Posterior vena cava (tissue), 2 donors: ENCODE measurements at regions not wholly inside any gene's neighbourhood (a gene's known extent, or its start where the extent isn't known, plus 50 kb on each side); places are given as distances from the start of the nearest gene placed in this dataset.
"Not testable (repeated sequence)": the region's sequence is repeated elsewhere in the genome, so short reads cannot be mapped to it uniquely, and the experiment has no call there.

Experiments
- DNase-seq: peaks from one replicate; pipeline ENCODE4 v3.0.0-alpha.2; 2020; ENCODE audit warnings: low spot score
- intact Hi-C, 2 donors: fragments of 100-400 bp; cut with DNase I; formaldehyde crosslinking; loops; one replicate each; pipeline versions ENCODE4 v1.14.1 to v1.14.2; 2022 to 2023
- donor health status: DM: yes; HTN: yes; CAD: no.
- donor health status: DM: yes; HTN: yes; CAD: no.

DNA sequence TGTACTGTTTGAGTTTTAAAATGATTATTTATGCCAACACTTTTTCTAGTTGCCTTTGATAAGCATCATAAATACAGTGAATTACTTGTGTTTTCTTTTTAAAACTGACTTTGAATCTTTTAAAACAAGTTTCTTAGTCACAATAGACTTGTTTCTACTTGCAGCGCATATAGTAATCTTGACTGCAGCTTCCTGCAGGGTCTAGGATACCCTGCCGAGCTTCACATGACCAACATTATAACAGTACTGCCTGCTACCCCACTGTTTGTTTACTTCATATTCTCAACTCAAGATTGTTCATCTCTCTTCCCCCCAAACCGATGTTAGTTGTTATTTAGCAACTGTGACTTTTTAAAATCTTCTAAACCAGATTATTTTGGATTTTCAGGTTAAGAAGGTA lies 751.3 kb upstream of the NEGR1 start:
- intact Hi-C loops: no loop called here

DNA sequence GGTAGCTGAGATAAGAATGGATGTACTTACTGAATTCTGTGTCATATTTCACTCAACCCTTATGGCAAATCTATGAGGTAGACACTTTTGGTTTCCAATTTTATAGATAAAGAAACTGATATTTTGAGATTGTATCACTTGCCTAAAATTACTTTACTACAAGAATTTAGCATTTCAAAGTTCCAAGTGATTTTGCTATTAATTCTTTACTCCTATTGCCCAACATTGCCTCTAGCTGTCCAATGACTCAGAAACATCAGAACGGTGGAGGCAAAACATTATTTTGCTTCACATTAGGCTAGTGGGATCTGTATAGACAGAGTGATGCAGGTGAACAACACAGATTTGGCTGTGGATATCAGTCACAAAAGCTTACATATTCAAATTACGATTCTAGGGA lies 747.2 kb upstream of the NEGR1 start:
- no peak for DNase-seq
- intact Hi-C loops: no loop called here

More for the DNA sequence above, 751.3 kb upstream of the NEGR1 start:
- no peak for DNase-seq

GRCh38 chr1:73026114-73026513 lies 743.8 kb upstream of the NEGR1 start:
- no peak for DNase-seq
- intact Hi-C loops: no loop called here

GRCh38 chr1:73009938-73010337 lies 727.6 kb upstream of the NEGR1 start:
- intact Hi-C loops: no loop called here
- DNase-seq: no peak

DNA sequence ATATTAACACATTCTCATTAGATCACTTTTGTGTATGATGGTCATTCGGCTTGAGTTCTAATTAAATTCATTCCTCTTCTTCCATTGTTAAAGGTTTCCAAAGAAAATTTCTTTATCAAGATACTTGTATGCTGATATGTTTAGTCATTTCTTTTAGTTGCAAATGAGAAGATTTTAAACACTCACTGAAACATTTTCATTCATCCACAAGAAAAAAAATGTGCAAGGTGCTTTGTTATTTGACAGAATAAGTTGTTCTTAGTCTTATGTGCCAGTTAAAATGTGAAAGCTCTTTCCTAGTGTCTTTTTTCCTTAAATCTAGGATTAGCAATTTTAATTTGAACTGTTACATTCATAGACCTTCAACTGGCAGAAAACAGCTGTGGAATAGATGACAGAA lies 727.0 kb upstream of the NEGR1 start:
- intact Hi-C loops: no loop called here
- no peak for DNase-seq

- intact Hi-C loops: no loop called here
Observed at GRCh38 chr1:72997624-72998023, 715.3 kb upstream of the NEGR1 start.

DNA sequence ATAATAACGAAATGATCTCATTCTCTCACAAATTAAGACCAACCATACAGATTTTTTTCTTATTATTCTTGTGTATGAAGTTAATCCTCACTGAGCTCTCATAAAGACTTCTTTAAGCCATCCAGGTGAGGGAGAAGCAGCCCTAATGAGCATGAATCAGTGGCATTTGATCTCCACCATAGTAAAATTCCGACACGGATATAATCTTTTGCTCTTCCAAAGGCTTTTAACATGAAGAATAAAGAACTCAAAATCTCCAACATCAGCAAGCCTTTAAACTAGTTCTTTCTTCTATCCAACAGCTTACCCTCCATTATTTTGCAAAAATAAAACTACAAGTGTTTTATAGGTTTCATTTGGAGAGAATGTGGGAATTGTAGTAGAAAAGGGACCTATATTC lies 714.7 kb upstream of the NEGR1 start:
- intact Hi-C loops: no loop called here
- DNase-seq: no peak

More at GRCh38 chr1:72997624-72998023, 715.3 kb upstream of the NEGR1 start:
- no peak for DNase-seq

DNA sequence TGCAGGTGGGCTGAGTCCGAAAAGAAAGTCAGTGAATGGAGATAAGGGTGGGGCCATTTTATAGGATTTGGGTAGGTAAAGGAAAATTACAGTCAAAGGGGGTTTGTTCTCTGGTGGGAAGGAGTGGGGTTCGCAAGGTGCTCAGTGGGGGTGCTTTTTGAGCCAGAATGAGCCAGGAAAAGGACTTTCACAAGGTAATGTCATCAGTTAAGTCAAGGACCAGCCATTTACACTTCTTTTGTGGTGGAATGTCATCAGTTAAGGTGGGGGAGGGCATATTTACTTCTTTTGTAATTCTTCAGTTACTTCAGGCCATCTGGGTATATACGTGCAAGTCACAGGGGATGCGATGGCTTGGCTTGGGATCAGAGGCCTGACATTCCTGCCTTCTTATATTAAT lies 705.5 kb upstream of the NEGR1 start:
- intact Hi-C loops, DNase-seq: not testable (repeated sequence)

GRCh38 chr1:72986591-72987290 lies 704.4 kb upstream of the NEGR1 start:
- intact Hi-C loops: no loop called here

DNA sequence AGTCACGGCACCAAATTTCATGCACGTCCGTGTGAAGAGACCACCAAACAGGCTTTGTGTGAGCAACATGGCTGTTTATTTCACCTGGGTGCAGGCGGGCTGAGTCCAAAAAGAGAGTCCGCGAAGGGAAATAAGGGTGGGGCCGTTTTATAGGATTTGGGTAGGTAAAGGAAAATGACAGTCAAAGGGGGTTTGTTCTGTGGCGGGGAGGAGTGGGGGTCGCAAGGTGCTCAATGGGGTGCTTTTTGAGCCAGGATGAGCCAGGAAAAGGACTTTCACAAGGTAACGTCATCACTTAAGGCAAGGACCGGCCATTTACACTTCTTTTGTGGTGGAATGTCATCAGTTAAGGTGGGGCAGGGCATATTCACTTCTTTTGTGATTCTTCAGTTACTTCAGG lies 702.7 kb upstream of the NEGR1 start:
- DNase-seq, intact Hi-C loops: not testable (repeated sequence)

More at GRCh38 chr1:72986591-72987290, 704.4 kb upstream of the NEGR1 start:
- no peak for DNase-seq

DNA sequence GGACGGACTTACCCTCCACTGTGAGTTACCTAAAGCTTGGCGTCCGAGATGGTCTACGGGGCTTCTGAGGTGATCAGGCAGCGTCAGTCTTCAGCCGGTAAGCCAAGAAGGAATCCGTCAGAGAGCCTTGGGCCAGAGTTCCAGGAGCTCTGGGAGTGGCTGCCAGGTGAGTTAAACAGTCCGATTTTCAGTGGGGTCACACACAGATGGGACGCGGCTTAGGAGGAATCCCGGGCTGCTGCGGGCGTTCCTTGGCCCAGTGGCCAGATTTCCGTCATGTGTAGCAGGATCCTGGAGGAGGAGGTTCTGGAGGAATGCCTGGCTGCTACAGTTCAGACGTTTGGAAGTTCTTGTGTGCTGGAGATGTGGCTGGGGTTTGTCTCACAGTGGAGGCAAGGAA lies 700.7 kb upstream of the NEGR1 start:
- intact Hi-C loops, DNase-seq: not testable (repeated sequence)

GRCh38 chr1:72969461-72969860 lies 687.1 kb upstream of the NEGR1 start:
- DNase-seq: no peak
- intact Hi-C loops: no loop called here

- intact Hi-C loops: no loop called here
- DNase-seq: no peak
Observed at GRCh38 chr1:72954943-72955342, 672.6 kb upstream of the NEGR1 start.

GRCh38 chr1:72950900-72951299 lies 668.6 kb upstream of the NEGR1 start:
- intact Hi-C loops, DNase-seq: not testable (repeated sequence)

GRCh38 chr1:72946903-72947499 lies 664.7 kb upstream of the NEGR1 start:
- DNase-seq: no peak
- intact Hi-C loops: no loop called here

DNA sequence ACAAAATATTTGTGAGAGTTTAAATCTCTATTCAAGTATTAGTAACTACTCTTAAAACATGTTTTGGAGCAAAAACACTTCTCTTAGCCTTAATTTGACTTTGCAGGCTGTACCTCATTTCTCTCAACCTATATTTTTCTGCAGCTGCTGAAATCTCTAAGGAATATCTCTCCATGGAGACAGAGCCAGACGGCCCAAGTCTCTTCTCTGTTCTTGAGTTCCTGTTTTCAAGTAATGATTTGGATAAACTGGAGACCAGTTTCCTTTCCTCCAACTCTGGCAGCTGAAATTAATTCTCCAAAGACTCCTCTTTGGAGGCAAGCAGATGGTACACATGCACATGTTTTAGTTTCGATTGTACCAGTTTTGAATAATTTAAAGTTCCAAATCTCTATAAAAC lies 659.7 kb upstream of the NEGR1 start:
- intact Hi-C loops: no loop called here
- DNase-seq: no peak

DNA sequence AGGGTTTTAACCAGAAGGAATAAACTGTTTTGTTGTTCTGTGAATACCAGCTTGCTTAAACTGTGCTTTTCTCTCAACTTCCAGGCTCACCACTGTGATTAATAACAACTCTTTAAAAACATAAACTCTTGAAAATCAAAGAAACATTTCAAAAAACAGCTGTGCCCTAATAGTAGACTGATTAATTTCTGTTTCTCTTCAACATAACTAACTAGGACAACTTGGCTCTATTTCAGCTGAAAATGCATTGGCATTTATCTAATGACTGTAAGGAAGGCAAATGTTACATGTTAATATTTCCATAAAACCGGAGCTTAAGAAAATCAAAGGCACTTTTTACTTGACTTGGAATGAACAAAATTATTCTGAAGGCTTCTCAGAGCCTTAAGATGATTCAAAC lies 656.1 kb upstream of the NEGR1 start:
- no peak for DNase-seq
- intact Hi-C loops: no loop called here

DNA sequence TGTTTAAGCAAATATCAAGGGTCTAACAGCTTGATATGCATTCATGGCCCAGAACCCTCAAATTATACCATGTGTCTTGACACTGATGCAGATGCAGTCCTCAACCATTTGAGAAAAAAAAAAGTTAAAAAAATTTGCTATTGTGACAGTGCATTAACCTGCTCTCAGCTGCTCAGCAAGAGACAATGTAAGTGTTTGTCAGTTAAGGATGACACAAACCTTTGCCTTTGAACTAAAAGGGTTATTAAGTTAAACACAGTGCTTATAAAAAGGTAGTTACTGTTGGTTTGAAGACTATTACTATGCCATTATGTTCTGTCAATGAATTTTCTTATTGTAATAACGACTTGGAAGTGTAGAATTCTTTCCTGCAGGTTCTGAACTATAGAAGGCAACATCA lies 655.6 kb upstream of the NEGR1 start:
- intact Hi-C loops: no loop called here
- no peak for DNase-seq

DNA sequence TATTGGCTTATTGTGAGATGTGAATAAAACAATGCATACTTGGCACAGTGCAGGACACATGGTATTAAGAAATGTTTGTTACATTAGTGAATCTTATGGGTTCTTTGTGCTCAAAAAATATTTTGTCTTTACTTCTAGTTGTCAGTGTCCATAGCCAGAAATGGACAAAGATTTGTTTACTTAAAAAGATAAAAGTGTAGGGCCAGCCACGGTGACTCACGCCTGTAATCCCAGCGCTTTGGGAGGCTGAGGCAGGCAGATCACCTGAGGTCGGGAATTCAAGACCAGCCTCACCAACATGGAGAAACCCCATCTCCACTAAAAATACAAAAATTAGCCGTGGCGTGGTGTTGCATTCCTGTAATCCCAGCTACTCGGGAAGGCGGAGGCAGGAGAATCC lies 654.6 kb upstream of the NEGR1 start:
- intact Hi-C loops: no loop called here
- no peak for DNase-seq

DNA sequence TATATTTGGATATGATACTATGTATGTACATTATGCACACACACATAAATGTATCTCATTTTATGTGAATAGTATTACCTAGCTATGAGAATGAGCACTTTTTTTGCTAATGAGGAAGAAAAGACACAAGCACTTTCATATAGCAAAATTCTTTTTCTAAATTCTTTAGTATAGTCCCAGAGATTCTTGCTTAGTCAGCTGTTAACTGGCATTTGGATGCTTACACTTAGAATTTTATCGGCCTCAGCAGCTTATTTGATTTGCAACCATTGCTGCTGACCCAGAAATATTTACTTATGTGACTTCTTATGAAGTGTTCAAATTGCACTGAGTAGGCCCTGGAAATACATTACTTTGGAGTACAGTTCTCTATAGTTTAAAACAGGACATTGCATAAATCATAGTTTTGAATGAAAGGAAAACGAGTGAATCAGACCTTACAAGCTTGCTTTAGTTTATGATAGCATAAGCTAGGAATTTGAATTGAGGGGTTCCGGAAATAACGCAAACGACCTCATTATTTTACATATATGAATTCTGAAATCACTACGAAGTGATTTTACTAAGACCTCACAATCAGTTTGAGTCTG lies 653.9 kb upstream of the NEGR1 start:
- DNase-seq: no peak
- intact Hi-C loops: no loop called here

DNA sequence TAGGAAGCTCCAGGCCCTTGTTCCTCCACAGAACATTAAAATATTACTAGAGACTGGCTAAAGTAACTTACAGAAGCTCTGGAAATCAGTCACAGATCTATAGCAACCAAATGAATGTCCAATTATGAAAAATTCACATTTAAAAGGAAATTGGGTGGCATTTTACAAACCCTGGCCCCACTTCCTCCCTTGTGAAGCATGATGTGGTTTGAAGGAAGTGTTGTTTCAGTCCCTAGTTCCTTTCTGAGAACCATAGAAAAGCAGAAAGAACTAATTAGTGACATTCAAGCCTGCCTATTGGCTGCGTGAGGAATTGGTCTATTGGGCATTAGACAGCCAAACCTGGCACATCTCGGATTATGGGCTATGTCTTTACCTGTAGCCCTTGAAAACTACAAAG lies 649.7 kb upstream of the NEGR1 start:
- no peak for DNase-seq
- intact Hi-C loops: no loop called here
